HFF-Myc (cell line): ENCODE measurements at regions not wholly inside any gene's neighbourhood (a gene's known extent, or its start where the extent isn't known, plus 50 kb on each side); places are given as distances from the start of the nearest gene placed in this dataset.

Experiments
- DNase-seq: peaks from one replicate; pipeline ENCODE4 v3.0.0-alpha.2; 2011; ENCODE audit warnings: low read depth; ENCODE audit errors: extremely low read depth
- H3K4me3 ChIP-seq: replicated peaks from 2 replicates; pipeline ENCODE4 v1.5.1; 2011; ENCODE audit warnings: low read depth, mild to moderate bottlenecking, control low read depth, low read length
- CTCF ChIP-seq: IDR thresholded peaks from 2 replicates; pipeline ENCODE4 v1.5.1; 2012; ENCODE audit warnings: mild to moderate bottlenecking, low read depth, low read length, control low read depth; ENCODE audit errors: missing control alignments

GRCh38 chr9:82081496-82081895, 92.9 kb downstream of the SPATA31D1 start:
- no peak for TF ChIP-seq CTCF
- no peak for DNase-seq
- H3K4me3 ChIP-seq, result no peak overlapping the region

- no peak for TF ChIP-seq CTCF
- no peak overlapping the region for H3K4me3 ChIP-seq
- no peak for DNase-seq
These were observed 94.0 kb downstream of the SPATA31D1 start for GRCh38 chr9:82082563-82082962.

GRCh38 chr9:82088591-82088990, 100.0 kb downstream of the SPATA31D1 start:
- DNase-seq, result no peak
- no peak for TF ChIP-seq CTCF
- H3K4me3 ChIP-seq, result no peak overlapping the region

GRCh38 chr9:82090046-82090445, 101.5 kb downstream of the SPATA31D1 start:
- no peak for DNase-seq
- H3K4me3 ChIP-seq, result no peak overlapping the region
- TF ChIP-seq CTCF, result no peak

GRCh38 chr9:82091100-82091499, 102.5 kb downstream of the SPATA31D1 start:
- H3K4me3 ChIP-seq, result no peak overlapping the region
- no peak for TF ChIP-seq CTCF
- no peak for DNase-seq

- no peak overlapping the region for H3K4me3 ChIP-seq
- DNase-seq, result no peak
- no peak for TF ChIP-seq CTCF
These were observed 103.0 kb downstream of the SPATA31D1 start for GRCh38 chr9:82091610-82092009.

GRCh38 chr9:82101475-82101874, 112.9 kb downstream of the SPATA31D1 start:
- DNase-seq, result no peak
- TF ChIP-seq CTCF, result peak; percentile 9
- no peak overlapping the region for H3K4me3 ChIP-seq
